ENCODE measurements at regions not wholly inside any gene's neighbourhood (a gene's known extent, or its start where the extent isn't known, plus 50 kb on each side); places are given as distances from the start of the nearest gene placed in this dataset.

DNA sequence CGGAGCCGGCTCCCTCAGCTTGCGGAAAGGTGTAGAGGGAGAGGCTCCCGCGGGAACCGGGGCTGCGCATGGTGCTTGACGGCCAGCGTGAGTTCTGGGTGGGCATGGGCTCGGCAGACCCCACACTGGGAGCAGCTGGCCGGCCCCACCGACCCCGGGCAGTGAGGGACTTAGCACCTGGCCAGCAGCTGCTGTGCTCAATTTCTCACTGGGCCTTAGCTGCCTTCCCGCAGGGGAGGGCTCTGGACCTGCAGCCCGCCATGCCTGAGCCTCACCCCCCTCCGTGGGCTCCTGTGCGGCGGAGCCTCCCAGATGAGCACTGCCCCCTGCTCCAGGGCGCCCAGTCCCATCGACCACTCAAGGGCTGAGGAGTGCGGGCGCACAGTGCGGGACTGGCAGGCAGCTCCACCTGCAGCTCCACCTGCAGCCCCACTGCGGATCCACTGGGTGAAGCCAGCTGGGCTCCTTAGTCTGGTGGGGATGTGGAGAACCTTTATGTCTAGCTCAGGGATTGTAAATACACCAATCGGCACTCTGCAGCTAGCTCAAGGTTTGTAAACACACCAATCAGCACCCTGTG, 1141.8 kb downstream of the PCDH17 start:
- H3K27me3 ChIP-seq = no peaks in the 10 kb centered on the region
- H3K36me3 ChIP-seq = no peaks in the 10 kb centered on the region
- no peak overlapping the region for H3K4me3 ChIP-seq
- DNase-seq = no peak
- WGBS, 3 donors = 90 to 93% (median 93%) methylated on average over 21 to 24 of the region's 25 CpGs
- no peaks in the 10 kb centered on the region for H3K4me1 ChIP-seq (ENCODE audit: insufficient read depth)
- intact Hi-C loops (cut with DNase I) = no loop called here
- no peak overlapping the region for H3K27ac ChIP-seq
- no peaks in the 10 kb centered on the region for H3K9me3 ChIP-seq
- TF ChIP-seq EP300 (IDR thresholded peaks at IDR 0.05) (no peak), POLR2A (IDR thresholded peaks at IDR 0.05) (no peak)
- TF ChIP-seq, protein P1, sequence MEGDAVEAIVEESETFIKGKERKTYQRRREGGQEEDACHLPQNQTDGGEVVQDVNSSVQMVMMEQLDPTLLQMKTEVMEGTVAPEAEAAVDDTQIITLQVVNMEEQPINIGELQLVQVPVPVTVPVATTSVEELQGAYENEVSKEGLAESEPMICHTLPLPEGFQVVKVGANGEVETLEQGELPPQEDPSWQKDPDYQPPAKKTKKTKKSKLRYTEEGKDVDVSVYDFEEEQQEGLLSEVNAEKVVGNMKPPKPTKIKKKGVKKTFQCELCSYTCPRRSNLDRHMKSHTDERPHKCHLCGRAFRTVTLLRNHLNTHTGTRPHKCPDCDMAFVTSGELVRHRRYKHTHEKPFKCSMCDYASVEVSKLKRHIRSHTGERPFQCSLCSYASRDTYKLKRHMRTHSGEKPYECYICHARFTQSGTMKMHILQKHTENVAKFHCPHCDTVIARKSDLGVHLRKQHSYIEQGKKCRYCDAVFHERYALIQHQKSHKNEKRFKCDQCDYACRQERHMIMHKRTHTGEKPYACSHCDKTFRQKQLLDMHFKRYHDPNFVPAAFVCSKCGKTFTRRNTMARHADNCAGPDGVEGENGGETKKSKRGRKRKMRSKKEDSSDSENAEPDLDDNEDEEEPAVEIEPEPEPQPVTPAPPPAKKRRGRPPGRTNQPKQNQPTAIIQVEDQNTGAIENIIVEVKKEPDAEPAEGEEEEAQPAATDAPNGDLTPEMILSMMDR (IDR thresholded peaks at IDR 0.05) = no peak

- DNase-seq = no peak
- intact Hi-C loops (cut with DNase I) = no loop called here
- Histone ChIP-seq H3K4me3 (no peak overlapping the region), H3K27me3 (no peaks in the 10 kb centered on the region), H3K4me1 (ENCODE audit: insufficient read depth) (no peaks in the 10 kb centered on the region), H3K36me3 (no peaks in the 10 kb centered on the region), H3K9me3 (no peaks in the 10 kb centered on the region), H3K27ac (no peak overlapping the region)
- TF ChIP-seq POLR2A (IDR thresholded peaks at IDR 0.05) (no peak), EP300 (IDR thresholded peaks at IDR 0.05) (no peak)
- TF ChIP-seq, protein P1 (IDR thresholded peaks at IDR 0.05) = no peak
- WGBS, 3 donors = 96 to 100% (median 100%) methylated on average over 1 of the region's 1 CpG
Observed at GRCh38 chr13:58782736-58783135, 1151.2 kb downstream of the PCDH17 start.

GRCh38 chr13:58792854-58793253, 1161.3 kb downstream of the PCDH17 start:
- no peaks in the 10 kb centered on the region for H3K4me1 ChIP-seq (ENCODE audit: insufficient read depth)
- H3K27me3 ChIP-seq = no peaks in the 10 kb centered on the region
- no peak overlapping the region for H3K27ac ChIP-seq
- H3K9me3 ChIP-seq = no peaks in the 10 kb centered on the region
- TF ChIP-seq POLR2A (IDR thresholded peaks at IDR 0.05) (no peak), EP300 (IDR thresholded peaks at IDR 0.05) (no peak)
- TF ChIP-seq, protein P1 (IDR thresholded peaks at IDR 0.05) = no peak
- no peak overlapping the region for H3K4me3 ChIP-seq
- intact Hi-C loops (cut with DNase I) = no loop called here
- WGBS, 3 donors = 62 to 77% (median 73%) methylated on average over 2 of the region's 2 CpGs
- H3K36me3 ChIP-seq = no peaks in the 10 kb centered on the region
- no peak for DNase-seq

DNA sequence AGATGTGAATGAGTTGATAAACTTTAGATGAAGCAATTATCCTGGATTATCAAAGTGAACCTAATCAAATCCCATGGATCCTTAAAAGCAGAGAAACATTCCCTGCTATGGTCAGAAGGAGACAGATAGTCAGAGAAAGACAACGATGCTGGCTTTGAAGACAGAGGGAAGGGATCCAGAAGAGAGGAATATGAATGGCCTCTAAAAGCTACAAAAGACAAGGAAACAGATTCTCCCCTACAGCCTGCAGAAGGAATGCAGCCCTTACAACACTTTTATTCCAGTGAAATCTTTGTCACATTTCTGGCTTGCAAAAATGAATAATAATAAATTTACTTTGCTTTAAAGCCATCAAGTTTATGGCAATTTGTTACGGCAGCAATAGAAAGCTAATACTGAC, 1164.2 kb downstream of the PCDH17 start:
- no peaks in the 10 kb centered on the region for H3K4me1 ChIP-seq (ENCODE audit: insufficient read depth)
- no peak overlapping the region for H3K4me3 ChIP-seq
- DNase-seq = no peak
- H3K36me3 ChIP-seq = no peaks in the 10 kb centered on the region
- 57 to 76% (median 61%) methylated on average over 2 of the region's 2 CpGs for WGBS, 3 donors
- intact Hi-C loops (cut with DNase I) = no loop called here
- no peak overlapping the region for H3K27ac ChIP-seq
- TF ChIP-seq EP300 (IDR thresholded peaks at IDR 0.05) (no peak), POLR2A (IDR thresholded peaks at IDR 0.05) (no peak)
- TF ChIP-seq, protein P1 (IDR thresholded peaks at IDR 0.05) = no peak
- no peaks in the 10 kb centered on the region for H3K9me3 ChIP-seq
- H3K27me3 ChIP-seq = no peaks in the 10 kb centered on the region
